ENCODE measurements at regions not wholly inside any gene's neighbourhood (a gene's known extent, or its start where the extent isn't known, plus 50 kb on each side); places are given as distances from the start of the nearest gene placed in this dataset.

GRCh38 chr15:26160343-26160742, 297.2 kb upstream of the ATP10A start:
- no peak for TF ChIP-seq CTCF (IDR thresholded peaks at IDR 0.05; ENCODE audit: low read depth, low read length, missing control alignments)
- no peak for DNase-seq (ENCODE audit: low read depth)
- no peak overlapping the region for H3K4me3 ChIP-seq (ENCODE audit: low read depth, low read length)

- no peak overlapping the region for H3K4me3 ChIP-seq (ENCODE audit: low read depth, low read length)
- no peak for TF ChIP-seq CTCF (IDR thresholded peaks at IDR 0.05; ENCODE audit: low read depth, low read length, missing control alignments)
These were observed 295.0 kb upstream of the ATP10A start for GRCh38 chr15:26158176-26158575.

GRCh38 chr15:26157081-26157480, 294.0 kb upstream of the ATP10A start:
- no peak for DNase-seq (ENCODE audit: low read depth)
- TF ChIP-seq CTCF (IDR thresholded peaks at IDR 0.05; ENCODE audit: low read depth, low read length, missing control alignments), result no peak
- H3K4me3 ChIP-seq (ENCODE audit: low read depth, low read length), result no peak overlapping the region

More at GRCh38 chr15:26158176-26158575, 295.0 kb upstream of the ATP10A start:
- DNase-seq (ENCODE audit: low read depth), result no peak

- no peak for DNase-seq (ENCODE audit: low read depth)
- TF ChIP-seq CTCF (IDR thresholded peaks at IDR 0.05; ENCODE audit: low read depth, low read length, missing control alignments), result no peak
- H3K4me3 ChIP-seq (ENCODE audit: low read depth, low read length), result no peak overlapping the region
These were observed 292.9 kb upstream of the ATP10A start for GRCh38 chr15:26156051-26156450.

- TF ChIP-seq CTCF (IDR thresholded peaks at IDR 0.05; ENCODE audit: low read depth, low read length, missing control alignments), result no peak
- no peak overlapping the region for H3K4me3 ChIP-seq (ENCODE audit: low read depth, low read length)
- DNase-seq (ENCODE audit: low read depth), result no peak
These were observed 285.2 kb upstream of the ATP10A start for GRCh38 chr15:26148156-26148860.

GRCh38 chr15:26146202-26146601, 283.1 kb upstream of the ATP10A start:
- no peak for TF ChIP-seq CTCF (IDR thresholded peaks at IDR 0.05; ENCODE audit: low read depth, low read length, missing control alignments)
- H3K4me3 ChIP-seq (ENCODE audit: low read depth, low read length), result no peak overlapping the region
- no peak for DNase-seq (ENCODE audit: low read depth)

GRCh38 chr15:26145796-26146195, 282.7 kb upstream of the ATP10A start:
- no peak for DNase-seq (ENCODE audit: low read depth)
- no peak overlapping the region for H3K4me3 ChIP-seq (ENCODE audit: low read depth, low read length)
- TF ChIP-seq CTCF (IDR thresholded peaks at IDR 0.05; ENCODE audit: low read depth, low read length, missing control alignments), result no peak

All from GM12864 (cell line).